SJCRH30 (cell line): ENCODE measurements at regions not wholly inside any gene's neighbourhood (a gene's known extent, or its start where the extent isn't known, plus 50 kb on each side); places are given as distances from the start of the nearest gene placed in this dataset.
"Not testable (repeated sequence)": the region's sequence is repeated elsewhere in the genome, so short reads cannot be mapped to it uniquely, and the experiment has no call there.

Source experiments
- DNase-seq, 2 experiments: peaks; one replicate each; pipeline ENCODE4 v3.0.0-alpha.2; 2015 to 2020
- H3K27ac ChIP-seq: fragments of 250-450 bp; sonication (Bioruptor Pico); 2 replicates; pipeline ENCODE4 v1.5.1; 2020; ENCODE audit warnings: mild to moderate bottlenecking, moderate library complexity
- H3K27me3 ChIP-seq: fragments of 250-450 bp; sonication (Bioruptor Pico); 2 replicates; pipeline ENCODE4 v1.5.1; 2020; ENCODE audit warnings: mild to moderate bottlenecking, moderate library complexity
- H3K36me3 ChIP-seq: fragments of 250-450 bp; sonication (Bioruptor Pico); 2 replicates; pipeline ENCODE4 v1.5.1; 2020; ENCODE audit warnings: mild to moderate bottlenecking, moderate library complexity
- H3K4me1 ChIP-seq: fragments of 250-450 bp; sonication (Bioruptor Pico); 2 replicates; pipeline ENCODE4 v1.5.1; 2020; ENCODE audit warnings: mild to moderate bottlenecking, moderate library complexity
- H3K4me3 ChIP-seq: fragments of 250-450 bp; sonication (Bioruptor Pico); 2 replicates; pipeline ENCODE4 v1.5.1; 2020; ENCODE audit warnings: mild to moderate bottlenecking, moderate library complexity
- H3K9me3 ChIP-seq: fragments of 250-450 bp; sonication (Bioruptor Pico); replicated peaks from 2 replicates; pipeline ENCODE4 v1.5.1; 2020; ENCODE audit warnings: mild to moderate bottlenecking, moderate library complexity

DNA sequence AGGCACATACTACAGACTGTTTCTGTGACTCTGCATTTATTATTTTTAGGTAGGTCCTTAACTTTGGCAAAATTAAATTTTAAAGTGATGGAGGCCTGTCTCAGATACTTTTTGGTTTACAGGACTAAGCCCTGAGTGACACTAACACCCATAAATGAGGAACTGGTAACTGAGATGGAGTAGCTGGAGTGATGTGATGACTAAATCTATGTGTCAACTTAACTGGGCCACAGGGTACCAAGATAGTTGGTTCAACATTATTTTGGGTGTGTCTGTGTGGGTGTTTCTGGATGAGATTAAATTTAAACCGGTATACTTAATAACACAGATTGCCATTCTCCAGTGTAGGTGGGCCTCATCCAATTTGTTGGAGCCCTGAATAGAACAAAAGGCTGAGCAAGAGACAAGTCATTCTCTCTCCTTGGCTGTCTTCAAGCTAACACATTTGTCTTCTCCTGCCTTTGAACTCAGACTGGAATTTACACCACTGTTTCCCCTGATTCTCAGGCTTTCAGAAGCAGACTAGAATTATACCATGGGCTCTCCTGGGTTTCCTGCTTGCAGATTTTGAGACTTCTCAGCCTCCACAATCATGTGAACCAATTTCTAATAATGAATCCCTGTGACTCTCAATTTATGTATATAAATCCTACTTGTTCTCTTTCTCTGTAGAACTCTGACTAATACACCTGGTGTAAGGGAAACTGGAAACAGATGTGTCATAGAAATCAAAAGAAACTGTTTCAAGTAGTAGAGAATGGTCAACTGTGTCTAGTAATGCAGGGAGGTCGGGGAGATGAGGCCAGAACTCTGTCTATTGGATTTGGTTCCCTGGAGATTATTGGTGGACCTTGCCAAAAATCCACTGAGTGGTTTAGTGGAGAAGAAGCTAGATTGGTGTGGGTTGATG, 579.2 kb downstream of the EPM2A start:
- Histone ChIP-seq H3K36me3 (no peaks in the 10 kb centered on the region), H3K9me3 (no peaks in the 10 kb centered on the region), H3K4me3 (no peak overlapping the region), H3K4me1 (no peaks in the 10 kb centered on the region), H3K27ac (no peak overlapping the region), H3K27me3 (no peaks in the 10 kb centered on the region)
- DNase-seq, result no peak

GRCh38 chr6:145158636-145159035, 576.7 kb downstream of the EPM2A start:
- not testable (repeated sequence) for DNase-seq, H3K4me3 ChIP-seq, H3K9me3 ChIP-seq, H3K27me3 ChIP-seq, H3K36me3 ChIP-seq, H3K27ac ChIP-seq, H3K4me1 ChIP-seq

DNA sequence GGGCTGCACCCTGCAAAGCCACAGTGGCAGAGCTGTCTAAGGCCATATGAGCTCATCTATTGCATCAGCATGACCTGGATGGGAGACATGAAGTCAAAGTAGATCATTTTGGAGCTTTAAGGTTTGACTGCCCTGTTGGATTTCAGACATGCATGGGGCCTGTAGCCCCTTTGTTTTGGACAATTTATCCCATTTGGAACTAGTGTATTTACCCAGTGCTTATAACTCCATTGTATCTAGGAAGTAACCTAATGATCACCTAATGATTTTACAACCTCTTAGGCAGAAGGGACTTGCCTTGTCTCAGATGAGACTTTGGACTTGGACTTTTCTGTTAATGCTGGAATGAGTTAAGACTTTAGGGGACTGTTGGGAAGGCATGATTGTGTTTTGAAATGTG, 575.4 kb downstream of the EPM2A start:
- Histone ChIP-seq H3K27ac (no peak overlapping the region), H3K4me3 (no peak overlapping the region), H3K4me1 (no peaks in the 10 kb centered on the region), H3K9me3 (no peaks in the 10 kb centered on the region), H3K36me3 (no peaks in the 10 kb centered on the region), H3K27me3 (no peaks in the 10 kb centered on the region)
- DNase-seq, result no peak

DNA sequence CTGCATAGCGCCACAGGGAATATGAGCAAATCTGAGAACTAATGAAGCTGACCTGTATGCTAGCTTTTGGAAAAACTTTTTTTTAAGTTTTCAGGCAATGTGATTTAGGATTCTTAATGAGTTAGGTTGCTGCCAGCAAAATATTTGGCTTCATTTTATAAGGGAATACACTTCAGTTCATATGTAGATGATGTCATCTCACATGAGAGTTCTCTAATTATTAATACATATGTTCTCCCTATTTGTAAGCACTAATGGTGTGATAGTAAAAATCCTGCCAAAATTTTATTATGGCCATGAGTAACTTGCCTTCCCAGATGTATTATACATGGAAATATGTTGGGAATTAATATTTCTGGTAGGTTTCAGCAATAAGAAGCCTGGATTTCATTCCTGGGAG, 573.8 kb downstream of the EPM2A start:
- Histone ChIP-seq H3K27ac (no peak overlapping the region), H3K4me1 (no peaks in the 10 kb centered on the region), H3K36me3 (no peaks in the 10 kb centered on the region), H3K27me3 (no peaks in the 10 kb centered on the region), H3K9me3 (no peaks in the 10 kb centered on the region), H3K4me3 (no peak overlapping the region)
- DNase-seq, result no peak

- no peaks in the 10 kb centered on the region for H3K27me3 ChIP-seq
- no peaks in the 10 kb centered on the region for H3K9me3 ChIP-seq
- no peak overlapping the region for H3K27ac ChIP-seq
- no peak overlapping the region for H3K4me3 ChIP-seq
- no peaks in the 10 kb centered on the region for H3K36me3 ChIP-seq
- H3K4me1 ChIP-seq, result no peaks in the 10 kb centered on the region
- DNase-seq, result no peak
Observed at GRCh38 chr6:145169726-145170224, 565.5 kb downstream of the EPM2A start.

- no peak overlapping the region for H3K27ac ChIP-seq
- no peaks in the 10 kb centered on the region for H3K36me3 ChIP-seq
- no peaks in the 10 kb centered on the region for H3K27me3 ChIP-seq
- H3K4me1 ChIP-seq, result no peaks in the 10 kb centered on the region
- H3K9me3 ChIP-seq, result no peaks in the 10 kb centered on the region; the same call in 1 of the 2 replicates
- DNase-seq, result no peak
- H3K4me3 ChIP-seq, result no peak overlapping the region
Observed at GRCh38 chr6:145175470-145175869, 559.9 kb downstream of the EPM2A start.

DNA sequence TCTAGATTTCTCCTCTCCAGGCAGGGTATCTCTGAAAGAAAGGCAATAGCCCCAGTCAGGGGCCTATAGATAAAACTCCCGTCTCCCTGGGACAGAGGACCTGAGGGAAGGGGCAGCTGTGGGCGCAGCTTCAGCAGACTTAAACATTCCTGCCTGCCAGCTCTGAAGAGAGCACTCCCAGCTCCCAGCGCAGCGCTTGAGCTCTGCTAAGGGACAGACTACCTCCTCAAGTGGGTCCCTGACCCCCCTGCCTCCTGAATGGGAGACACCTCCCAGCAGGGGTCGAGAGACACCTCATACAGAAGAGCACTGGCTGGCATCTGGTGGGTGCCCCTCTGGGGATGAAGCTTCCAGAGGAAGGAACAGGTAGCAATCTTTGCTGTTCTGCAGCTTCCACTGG, 556.9 kb downstream of the EPM2A start:
- no peaks in the 10 kb centered on the region for H3K4me1 ChIP-seq
- DNase-seq, result no peak

GRCh38 chr6:145187491-145188206, 547.7 kb downstream of the EPM2A start:
- no peak overlapping the region for H3K27ac ChIP-seq
- DNase-seq, result no peak
- no peak overlapping the region for H3K4me3 ChIP-seq
- H3K4me1 ChIP-seq, result no peaks in the 10 kb centered on the region
- no peaks in the 10 kb centered on the region for H3K27me3 ChIP-seq
- H3K36me3 ChIP-seq, result no peaks in the 10 kb centered on the region
- H3K9me3 ChIP-seq, result no peaks in the 10 kb centered on the region

More for the DNA sequence above, 556.9 kb downstream of the EPM2A start:
- no peak overlapping the region for H3K27ac ChIP-seq
- H3K9me3 ChIP-seq, result no peaks in the 10 kb centered on the region; the same call in 1 of the 2 replicates
- no peak overlapping the region for H3K4me3 ChIP-seq
- H3K27me3 ChIP-seq, result no peaks in the 10 kb centered on the region
- no peaks in the 10 kb centered on the region for H3K36me3 ChIP-seq

- DNase-seq, result no peak
- Histone ChIP-seq H3K27ac (no peak overlapping the region), H3K4me3 (no peak overlapping the region), H3K9me3 (no peaks in the 10 kb centered on the region), H3K36me3 (no peaks in the 10 kb centered on the region), H3K27me3 (no peaks in the 10 kb centered on the region), H3K4me1 (no peaks in the 10 kb centered on the region)
Observed at GRCh38 chr6:145189836-145190235, 545.5 kb downstream of the EPM2A start.

GRCh38 chr6:145194389-145194788, 540.9 kb downstream of the EPM2A start:
- Histone ChIP-seq H3K4me1 (no peaks in the 10 kb centered on the region), H3K27ac (no peak overlapping the region), H3K36me3 (no peaks in the 10 kb centered on the region), H3K27me3 (no peaks in the 10 kb centered on the region), H3K4me3 (no peak overlapping the region), H3K9me3 (no peaks in the 10 kb centered on the region)
- DNase-seq, result no peak

DNA sequence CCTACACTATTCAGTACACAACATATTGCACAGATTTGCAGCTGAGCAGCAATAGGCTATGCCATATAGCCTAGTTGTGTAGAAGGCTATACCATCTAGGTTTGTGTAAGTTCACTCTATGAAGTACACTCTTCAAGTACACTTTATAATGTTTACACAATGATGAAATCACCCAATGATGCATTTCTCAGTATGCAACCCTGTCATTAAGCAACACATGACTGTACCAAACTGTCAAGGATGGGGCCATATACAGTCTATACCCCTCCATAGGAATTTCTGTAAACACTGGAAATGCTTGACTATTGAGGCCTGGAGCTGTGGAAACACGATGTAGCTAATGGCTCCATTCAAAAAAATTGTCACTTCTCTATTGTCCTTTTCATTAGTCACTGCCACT, 535.4 kb downstream of the EPM2A start:
- H3K27ac ChIP-seq, result no peak overlapping the region
- no peak for DNase-seq
- H3K4me1 ChIP-seq, result no peaks in the 10 kb centered on the region
- H3K9me3 ChIP-seq, result no peaks in the 10 kb centered on the region
- no peaks in the 10 kb centered on the region for H3K36me3 ChIP-seq
- H3K4me3 ChIP-seq, result no peak overlapping the region
- H3K27me3 ChIP-seq, result no peaks in the 10 kb centered on the region

- no peak for DNase-seq
- no peaks in the 10 kb centered on the region for H3K9me3 ChIP-seq
- no peaks in the 10 kb centered on the region; the same call in 1 of the 2 replicates for H3K27me3 ChIP-seq
- H3K4me3 ChIP-seq, result no peak overlapping the region
- no peaks in the 10 kb centered on the region for H3K36me3 ChIP-seq
- no peak overlapping the region for H3K27ac ChIP-seq
- no peaks in the 10 kb centered on the region for H3K4me1 ChIP-seq
Observed at GRCh38 chr6:145204301-145204700, 531.0 kb downstream of the EPM2A start.

DNA sequence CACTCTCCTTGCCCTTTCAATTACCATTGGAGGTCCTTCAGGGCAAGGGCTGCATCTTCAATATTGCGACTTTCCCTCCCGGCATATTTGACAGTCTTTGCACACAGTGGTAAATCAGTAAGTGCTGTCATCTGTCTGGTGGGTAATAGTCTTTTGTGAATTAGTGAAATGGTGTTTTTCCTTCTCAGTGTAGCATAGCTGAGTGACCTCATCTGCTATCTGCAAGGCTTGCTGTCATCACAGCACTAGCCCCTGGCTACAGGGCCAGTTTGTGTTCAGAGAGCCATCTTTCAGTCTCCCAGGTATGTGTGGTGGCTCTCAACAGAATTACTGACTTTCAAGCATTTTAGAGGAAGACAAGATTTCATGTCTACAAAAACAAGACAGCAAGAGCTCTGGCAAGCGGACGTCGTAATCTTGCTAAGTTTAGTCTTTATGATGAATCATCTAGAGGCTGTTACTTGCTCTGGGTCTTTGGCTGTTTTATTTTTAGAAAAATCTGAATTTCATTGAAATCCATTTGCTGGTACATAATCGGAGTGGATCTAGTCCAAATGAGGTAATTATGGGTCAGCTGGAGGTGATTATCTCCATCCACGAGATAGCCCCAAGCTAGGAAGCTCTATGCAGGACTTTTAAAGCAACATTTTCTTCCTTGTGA, 528.9 kb downstream of the EPM2A start:
- Histone ChIP-seq H3K4me3 (no peak overlapping the region), H3K36me3 (no peaks in the 10 kb centered on the region), H3K27me3 (no peaks in the 10 kb centered on the region; the same call in 1 of the 2 replicates), H3K27ac (no peak overlapping the region), H3K9me3 (no peaks in the 10 kb centered on the region), H3K4me1 (no peaks in the 10 kb centered on the region)
- DNase-seq, result no peak

GRCh38 chr6:145208474-145208873, 526.8 kb downstream of the EPM2A start:
- Histone ChIP-seq H3K4me3 (no peak overlapping the region), H3K9me3 (no peaks in the 10 kb centered on the region), H3K4me1 (no peaks in the 10 kb centered on the region), H3K36me3 (no peaks in the 10 kb centered on the region), H3K27me3 (no peaks in the 10 kb centered on the region; the same call in 1 of the 2 replicates), H3K27ac (no peak overlapping the region)
- DNase-seq, result no peak

- no peak for DNase-seq
- no peak overlapping the region for H3K27ac ChIP-seq
- no peaks in the 10 kb centered on the region for H3K36me3 ChIP-seq
- no peak overlapping the region for H3K4me3 ChIP-seq
- no peaks in the 10 kb centered on the region for H3K9me3 ChIP-seq
- H3K27me3 ChIP-seq, result no peaks in the 10 kb centered on the region; the same call in 1 of the 2 replicates
- no peaks in the 10 kb centered on the region for H3K4me1 ChIP-seq
Observed at GRCh38 chr6:145209272-145209671, 526.0 kb downstream of the EPM2A start.
